ENCODE measurements at regions not wholly inside any gene's neighbourhood (a gene's known extent, or its start where the extent isn't known, plus 50 kb on each side); places are given as distances from the start of the nearest gene placed in this dataset.

- Histone ChIP-seq H3K27me3 (ENCODE audit: control insufficient read depth in 1 of 2, insufficient read depth in 2 of 2, low read length in 2 of 2) (no peaks in the 10 kb centered on the region), H3K4me1 (ENCODE audit: control insufficient read depth, insufficient read depth, low read length) (no peaks in the 10 kb centered on the region), H3K9me3 (ENCODE audit: control insufficient read depth in 2 of 2, low read length in 2 of 2) (no peaks in the 10 kb centered on the region), H3K36me3 (ENCODE audit: control insufficient read depth in 2 of 2, insufficient read depth in 2 of 2, low read length in 2 of 2) (no peaks in the 10 kb centered on the region), H3K9ac (ENCODE audit: low read length in 2 of 2) (no peak overlapping the region), H3K27ac (ENCODE audit: low read length) (no peak overlapping the region), H3K4me3 (ENCODE audit: low read length in 2 of 2) (no peak overlapping the region)
Observed at GRCh38 chr13:97520061-97520460, 86.1 kb downstream of the RAP2A start.

- Histone ChIP-seq H3K27me3 (ENCODE audit: control insufficient read depth in 1 of 2, insufficient read depth in 2 of 2, low read length in 2 of 2) (no peaks in the 10 kb centered on the region), H3K4me1 (ENCODE audit: control insufficient read depth, insufficient read depth, low read length) (no peaks in the 10 kb centered on the region), H3K9ac (ENCODE audit: low read length in 2 of 2) (no peak overlapping the region), H3K36me3 (ENCODE audit: control insufficient read depth in 2 of 2, insufficient read depth in 2 of 2, low read length in 2 of 2) (no peaks in the 10 kb centered on the region), H3K9me3 (ENCODE audit: control insufficient read depth in 2 of 2, low read length in 2 of 2) (no peaks in the 10 kb centered on the region), H3K27ac (ENCODE audit: low read length) (no peak overlapping the region), H3K4me3 (ENCODE audit: low read length in 2 of 2) (no peak overlapping the region)
Observed at GRCh38 chr13:97520866-97521265, 86.9 kb downstream of the RAP2A start.

- no peak overlapping the region for H3K4me3 ChIP-seq (ENCODE audit: low read length in 2 of 2)
- no peak overlapping the region for H3K27ac ChIP-seq (ENCODE audit: low read length)
- H3K27me3 ChIP-seq (ENCODE audit: control insufficient read depth in 1 of 2, insufficient read depth in 2 of 2, low read length in 2 of 2) = no peaks in the 10 kb centered on the region
- H3K4me1 ChIP-seq (ENCODE audit: control insufficient read depth, insufficient read depth, low read length) = no peaks in the 10 kb centered on the region
- H3K9ac ChIP-seq (ENCODE audit: low read length in 2 of 2) = no peak overlapping the region
- H3K9me3 ChIP-seq (ENCODE audit: control insufficient read depth in 2 of 2, low read length in 2 of 2) = no peaks in the 10 kb centered on the region
- no peaks in the 10 kb centered on the region for H3K36me3 ChIP-seq (ENCODE audit: control insufficient read depth in 2 of 2, insufficient read depth in 2 of 2, low read length in 2 of 2)
Observed at GRCh38 chr13:97521726-97522125, 87.8 kb downstream of the RAP2A start.

- Histone ChIP-seq H3K9me3 (ENCODE audit: control insufficient read depth in 2 of 2, low read length in 2 of 2) (no peaks in the 10 kb centered on the region), H3K27me3 (ENCODE audit: control insufficient read depth in 1 of 2, insufficient read depth in 2 of 2, low read length in 2 of 2) (no peaks in the 10 kb centered on the region), H3K36me3 (ENCODE audit: control insufficient read depth in 2 of 2, insufficient read depth in 2 of 2, low read length in 2 of 2) (no peaks in the 10 kb centered on the region), H3K4me1 (ENCODE audit: control insufficient read depth, insufficient read depth, low read length) (no peaks in the 10 kb centered on the region), H3K27ac (ENCODE audit: low read length) (no peak overlapping the region), H3K4me3 (ENCODE audit: low read length in 2 of 2) (no peak overlapping the region), H3K9ac (ENCODE audit: low read length in 2 of 2) (no peak overlapping the region)
Observed at GRCh38 chr13:97522243-97522642, 88.3 kb downstream of the RAP2A start.

GRCh38 chr13:97526556-97526955, 92.6 kb downstream of the RAP2A start:
- no peaks in the 10 kb centered on the region for H3K36me3 ChIP-seq (ENCODE audit: control insufficient read depth in 2 of 2, insufficient read depth in 2 of 2, low read length in 2 of 2)
- H3K4me1 ChIP-seq (ENCODE audit: control insufficient read depth, insufficient read depth, low read length) = no peaks in the 10 kb centered on the region
- H3K9ac ChIP-seq (ENCODE audit: low read length in 2 of 2) = no peak overlapping the region
- H3K27me3 ChIP-seq (ENCODE audit: control insufficient read depth in 1 of 2, insufficient read depth in 2 of 2, low read length in 2 of 2) = no peaks in the 10 kb centered on the region
- H3K4me3 ChIP-seq (ENCODE audit: low read length in 2 of 2) = no peak overlapping the region
- H3K9me3 ChIP-seq (ENCODE audit: control insufficient read depth in 2 of 2, low read length in 2 of 2) = no peaks in the 10 kb centered on the region
- no peak overlapping the region for H3K27ac ChIP-seq (ENCODE audit: low read length)

GRCh38 chr13:97528518-97528917, 94.5 kb downstream of the RAP2A start:
- Histone ChIP-seq H3K27me3 (ENCODE audit: control insufficient read depth in 1 of 2, insufficient read depth in 2 of 2, low read length in 2 of 2) (no peaks in the 10 kb centered on the region), H3K9ac (ENCODE audit: low read length in 2 of 2) (no peak overlapping the region), H3K4me3 (ENCODE audit: low read length in 2 of 2) (no peak overlapping the region), H3K27ac (ENCODE audit: low read length) (no peak overlapping the region), H3K36me3 (ENCODE audit: control insufficient read depth in 2 of 2, insufficient read depth in 2 of 2, low read length in 2 of 2) (no peaks in the 10 kb centered on the region), H3K9me3 (ENCODE audit: control insufficient read depth in 2 of 2, low read length in 2 of 2) (no peaks in the 10 kb centered on the region), H3K4me1 (ENCODE audit: control insufficient read depth, insufficient read depth, low read length) (no peaks in the 10 kb centered on the region)

- Histone ChIP-seq H3K4me3 (ENCODE audit: low read length in 2 of 2) (no peak overlapping the region), H3K27ac (ENCODE audit: low read length) (no peak overlapping the region), H3K27me3 (ENCODE audit: control insufficient read depth in 1 of 2, insufficient read depth in 2 of 2, low read length in 2 of 2) (no peaks in the 10 kb centered on the region), H3K9ac (ENCODE audit: low read length in 2 of 2) (no peak overlapping the region), H3K9me3 (ENCODE audit: control insufficient read depth in 2 of 2, low read length in 2 of 2) (no peaks in the 10 kb centered on the region), H3K4me1 (ENCODE audit: control insufficient read depth, insufficient read depth, low read length) (no peaks in the 10 kb centered on the region), H3K36me3 (ENCODE audit: control insufficient read depth in 2 of 2, insufficient read depth in 2 of 2, low read length in 2 of 2) (no peaks in the 10 kb centered on the region)
Observed at GRCh38 chr13:97534540-97534939, 100.6 kb downstream of the RAP2A start.

- H3K36me3 ChIP-seq (ENCODE audit: control insufficient read depth in 2 of 2, insufficient read depth in 2 of 2, low read length in 2 of 2) = no peaks in the 10 kb centered on the region
- no peak overlapping the region for H3K27ac ChIP-seq (ENCODE audit: low read length)
- no peaks in the 10 kb centered on the region for H3K9me3 ChIP-seq (ENCODE audit: control insufficient read depth in 2 of 2, low read length in 2 of 2)
Observed at GRCh38 chr13:97535614-97536013, 101.6 kb downstream of the RAP2A start.

GRCh38 chr13:97537110-97537509, 103.1 kb downstream of the RAP2A start:
- Histone ChIP-seq H3K4me1 (ENCODE audit: control insufficient read depth, insufficient read depth, low read length) (no peaks in the 10 kb centered on the region), H3K36me3 (ENCODE audit: control insufficient read depth in 2 of 2, insufficient read depth in 2 of 2, low read length in 2 of 2) (no peaks in the 10 kb centered on the region), H3K9ac (ENCODE audit: low read length in 2 of 2) (no peak overlapping the region), H3K9me3 (ENCODE audit: control insufficient read depth in 2 of 2, low read length in 2 of 2) (no peaks in the 10 kb centered on the region), H3K27me3 (ENCODE audit: control insufficient read depth in 1 of 2, insufficient read depth in 2 of 2, low read length in 2 of 2) (no peaks in the 10 kb centered on the region), H3K4me3 (ENCODE audit: low read length in 2 of 2) (no peak overlapping the region), H3K27ac (ENCODE audit: low read length) (no peak overlapping the region)

More at GRCh38 chr13:97535614-97536013, 101.6 kb downstream of the RAP2A start:
- H3K27me3 ChIP-seq (ENCODE audit: control insufficient read depth in 1 of 2, insufficient read depth in 2 of 2, low read length in 2 of 2) = no peaks in the 10 kb centered on the region
- no peaks in the 10 kb centered on the region for H3K4me1 ChIP-seq (ENCODE audit: control insufficient read depth, insufficient read depth, low read length)
- no peak overlapping the region for H3K9ac ChIP-seq (ENCODE audit: low read length in 2 of 2)
- H3K4me3 ChIP-seq (ENCODE audit: low read length in 2 of 2) = no peak overlapping the region

- no peaks in the 10 kb centered on the region for H3K36me3 ChIP-seq (ENCODE audit: control insufficient read depth in 2 of 2, insufficient read depth in 2 of 2, low read length in 2 of 2)
- H3K4me1 ChIP-seq (ENCODE audit: control insufficient read depth, insufficient read depth, low read length) = peaks cover 4% of the 10 kb centered on the region
- H3K9ac ChIP-seq (ENCODE audit: low read length in 2 of 2) = no peak overlapping the region
- no peaks in the 10 kb centered on the region for H3K9me3 ChIP-seq (ENCODE audit: control insufficient read depth in 2 of 2, low read length in 2 of 2)
- no peak overlapping the region for H3K4me3 ChIP-seq (ENCODE audit: low read length in 2 of 2)
- H3K27ac ChIP-seq (ENCODE audit: low read length) = no peak overlapping the region
- H3K27me3 ChIP-seq (ENCODE audit: control insufficient read depth in 1 of 2, insufficient read depth in 2 of 2, low read length in 2 of 2) = no peaks in the 10 kb centered on the region
Observed at GRCh38 chr13:97538203-97538602, 104.2 kb downstream of the RAP2A start.

- Histone ChIP-seq H3K4me1 (ENCODE audit: control insufficient read depth, insufficient read depth, low read length) (peaks cover 4% of the 10 kb centered on the region), H3K9ac (ENCODE audit: low read length in 2 of 2) (no peak overlapping the region), H3K36me3 (ENCODE audit: control insufficient read depth in 2 of 2, insufficient read depth in 2 of 2, low read length in 2 of 2) (no peaks in the 10 kb centered on the region), H3K27me3 (ENCODE audit: control insufficient read depth in 1 of 2, insufficient read depth in 2 of 2, low read length in 2 of 2) (no peaks in the 10 kb centered on the region), H3K9me3 (ENCODE audit: control insufficient read depth in 2 of 2, low read length in 2 of 2) (no peaks in the 10 kb centered on the region), H3K4me3 (ENCODE audit: low read length in 2 of 2) (no peak overlapping the region), H3K27ac (ENCODE audit: low read length) (no peak overlapping the region)
Observed at GRCh38 chr13:97539651-97540610, 106.0 kb downstream of the RAP2A start.
